NCI-H2081 treated with DMSO at 0.1 percent for 48 hours (cell line): ENCODE measurements at regions not wholly inside any gene's neighbourhood (a gene's known extent, or its start where the extent isn't known, plus 50 kb on each side); places are given as distances from the start of the nearest gene placed in this dataset.
"Not testable (repeated sequence)": the region's sequence is repeated elsewhere in the genome, so short reads cannot be mapped to it uniquely, and the experiment has no call there.

ENCODE experiments used
- DNase-seq: peaks from one replicate; lab custom pipeline; 2025; lab: John Stamatoyannopoulos, UW

DNA sequence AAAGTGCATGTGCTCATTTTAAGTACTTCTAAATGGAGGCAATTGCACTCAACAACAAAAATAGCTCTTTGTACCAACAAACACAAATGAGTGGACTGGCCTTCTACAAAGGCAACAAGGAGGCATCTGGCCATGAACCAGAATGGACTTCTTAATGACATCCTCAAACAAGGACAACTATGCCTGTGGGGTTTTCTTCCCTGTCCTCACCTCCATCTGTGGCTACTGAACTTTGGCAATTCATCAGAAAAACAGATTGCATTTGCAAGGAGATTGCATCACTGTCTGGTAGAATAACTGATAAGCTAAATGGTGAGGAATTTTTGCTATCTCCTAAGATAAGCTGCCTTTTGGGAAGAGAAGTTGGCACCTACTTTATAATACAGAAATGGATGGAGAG, 447.3 kb upstream of the CCNG1 start:
- no peak for DNase-seq

- DNase-seq = no peak
Measured at GRCh38 chr5:162990856-162991497, 446.4 kb upstream of the CCNG1 start.

- no peak for DNase-seq
Measured at GRCh38 chr5:162995568-162995967, 441.8 kb upstream of the CCNG1 start.

DNA sequence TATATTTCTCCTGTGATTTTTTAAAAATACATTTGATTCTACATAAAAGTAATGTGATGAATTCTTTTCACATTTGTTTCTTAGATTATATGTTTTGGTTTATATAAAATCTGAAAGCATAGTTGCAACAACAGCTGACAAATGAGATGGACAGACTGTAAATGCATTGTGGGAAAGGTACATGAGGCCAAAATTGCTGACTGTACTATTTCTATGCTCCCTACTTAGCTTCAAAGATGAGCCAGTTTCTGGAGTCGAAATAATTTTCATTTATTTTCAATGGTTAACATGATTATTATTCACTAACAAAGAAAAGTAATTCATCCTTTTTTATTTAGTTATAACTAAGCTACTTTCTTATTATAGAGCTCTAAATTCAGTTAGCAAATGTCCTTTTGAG, 441.3 kb upstream of the CCNG1 start:
- DNase-seq = no peak

DNA sequence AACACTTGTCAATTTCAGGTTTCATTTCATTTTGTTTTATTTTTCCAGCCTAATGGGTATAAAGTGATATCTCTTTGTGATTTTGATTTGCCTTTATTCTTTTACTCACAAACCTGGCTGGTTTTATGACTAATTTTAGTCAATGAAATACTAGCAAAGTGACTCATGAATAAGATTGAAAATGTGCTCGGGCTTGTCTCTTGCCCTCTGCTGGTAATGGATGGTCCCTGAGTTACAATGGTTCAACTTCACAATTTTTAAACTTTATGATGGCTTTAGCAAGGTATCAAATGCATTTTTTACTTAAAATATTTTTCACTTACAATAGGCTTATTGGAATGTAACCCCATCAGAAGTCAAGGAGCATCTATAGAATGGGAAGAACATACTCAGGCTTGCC, 431.4 kb upstream of the CCNG1 start:
- DNase-seq = no peak

- DNase-seq = no peak
Measured at GRCh38 chr5:163022582-163023128, 414.7 kb upstream of the CCNG1 start.

DNA sequence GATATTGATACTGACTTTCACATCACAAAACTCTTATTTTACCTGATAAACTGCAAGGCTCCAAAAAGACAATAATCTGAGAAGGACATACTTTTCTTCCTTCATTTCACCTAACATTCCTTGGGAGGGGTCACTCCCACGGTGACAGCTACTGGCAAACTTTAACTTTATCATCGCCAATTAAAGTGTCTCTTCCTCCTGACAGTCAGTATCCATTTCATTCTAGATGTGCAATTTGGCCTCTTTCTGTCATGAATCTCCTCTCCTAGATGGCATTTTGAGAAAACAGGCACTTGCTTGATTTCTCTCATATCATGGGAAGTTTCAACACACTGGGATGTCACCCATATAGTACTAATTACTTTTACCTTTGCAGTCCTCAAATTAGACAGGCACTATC, 413.5 kb upstream of the CCNG1 start:
- no peak for DNase-seq

DNA sequence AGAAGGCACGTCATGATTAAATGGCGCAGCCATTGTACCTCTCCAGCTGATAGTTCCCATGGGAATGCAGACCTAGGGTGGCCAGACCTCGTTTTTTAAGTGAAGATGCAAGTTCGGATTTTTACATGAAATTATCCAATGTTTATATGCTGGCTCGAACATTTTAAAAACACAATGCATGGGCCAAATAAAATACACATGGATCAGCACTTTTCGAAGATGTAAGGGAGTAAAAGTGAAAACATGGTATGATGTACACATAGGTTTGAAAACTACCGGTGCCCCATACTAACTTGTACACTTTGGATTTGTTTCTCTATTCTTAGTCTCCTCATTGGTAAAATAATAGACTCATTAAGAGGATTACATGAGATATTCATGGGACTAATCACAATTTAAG, 412.5 kb upstream of the CCNG1 start:
- no peak for DNase-seq

DNA sequence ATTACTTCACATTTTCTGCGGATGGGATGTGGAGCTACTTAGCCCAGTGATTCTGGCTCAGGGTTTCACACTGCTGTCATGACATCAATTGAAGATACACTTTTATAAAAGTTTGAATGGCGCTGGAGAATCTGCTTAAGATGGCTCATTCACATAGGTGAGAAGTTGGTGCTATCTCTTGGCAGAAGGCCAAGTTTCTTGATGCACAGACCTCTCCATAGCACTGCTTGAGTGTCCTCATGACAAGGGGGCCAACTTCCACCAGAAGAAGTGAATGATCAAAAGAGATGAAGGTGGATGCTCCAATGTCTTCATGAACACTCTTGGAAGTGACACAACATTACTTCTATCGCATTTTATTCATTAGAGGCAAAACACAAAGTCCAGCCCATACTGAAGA, 403.7 kb upstream of the CCNG1 start:
- no peak for DNase-seq

DNA sequence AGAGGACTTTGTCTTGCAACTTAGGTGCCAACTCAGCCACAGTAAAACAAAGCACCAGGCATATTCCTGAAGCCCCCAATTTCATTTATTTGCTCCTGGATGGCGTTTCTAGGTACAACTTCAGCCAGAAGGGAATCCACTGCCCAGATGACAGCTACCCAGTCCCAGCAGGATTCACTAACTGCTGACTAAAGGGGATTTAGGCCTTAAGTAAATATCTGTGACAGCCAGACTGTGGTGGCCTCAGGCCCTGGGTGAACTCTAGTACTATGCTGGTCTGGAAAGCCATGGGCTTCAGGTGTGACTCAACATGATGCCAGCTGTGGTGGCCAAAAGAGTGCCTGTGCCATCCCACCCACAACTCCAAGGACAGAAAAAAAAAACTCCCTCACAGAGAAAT, 396.1 kb upstream of the CCNG1 start:
- DNase-seq = no peak

GRCh38 chr5:163079618-163080017, 357.8 kb upstream of the CCNG1 start:
- DNase-seq = no peak

GRCh38 chr5:163089230-163089629, 348.2 kb upstream of the CCNG1 start:
- DNase-seq = no peak

DNA sequence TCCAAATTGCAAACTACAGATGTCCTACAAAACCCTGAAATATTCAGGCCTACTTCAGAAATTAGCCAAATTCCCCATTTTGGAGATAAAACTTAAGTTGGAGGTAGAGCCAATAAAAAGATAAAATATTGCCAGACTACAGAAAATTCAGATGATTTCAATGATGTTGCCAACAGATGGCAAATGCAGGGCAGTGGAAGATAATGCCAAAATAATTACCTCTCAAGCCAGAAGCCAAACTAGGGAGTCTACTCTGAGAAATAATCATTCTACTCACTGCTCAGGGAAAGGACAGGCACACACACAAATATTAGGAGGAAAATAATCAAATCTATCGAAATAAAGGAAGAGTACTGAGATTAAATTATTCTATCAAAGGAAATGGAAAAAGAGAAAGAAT, 347.5 kb upstream of the CCNG1 start:
- DNase-seq = no peak

DNA sequence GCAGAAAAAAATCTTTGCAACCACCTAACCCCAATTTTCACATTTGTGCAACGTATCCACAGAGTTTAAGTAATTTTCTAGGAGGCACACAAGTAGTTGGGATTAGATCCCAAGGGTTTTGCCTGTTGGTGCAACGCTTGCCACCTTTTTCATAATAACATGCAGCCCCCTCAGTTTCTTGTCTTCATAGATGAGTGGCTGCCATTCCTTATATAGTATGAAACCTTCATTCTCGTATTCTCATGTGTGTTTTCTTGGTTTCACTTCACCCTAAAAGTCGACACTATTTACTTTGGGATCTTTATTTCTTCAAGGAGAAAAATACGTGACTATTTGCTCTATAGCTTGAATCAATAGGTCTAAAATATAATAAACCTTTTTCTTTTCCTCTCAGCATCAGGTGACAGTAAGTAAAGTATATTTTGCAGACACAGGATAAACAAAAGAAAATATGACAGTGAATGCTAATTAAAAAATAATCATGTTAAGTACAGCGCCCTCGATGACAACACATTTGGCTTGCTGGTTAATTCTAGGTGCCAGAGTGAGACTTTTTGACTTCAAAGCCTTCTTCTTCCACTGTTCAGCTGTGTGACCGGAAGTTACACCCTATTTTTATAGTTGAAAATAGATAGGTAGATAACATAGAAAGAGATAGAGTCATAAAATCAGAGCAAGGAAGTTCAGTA, 342.8 kb upstream of the CCNG1 start:
- DNase-seq = no peak

DNA sequence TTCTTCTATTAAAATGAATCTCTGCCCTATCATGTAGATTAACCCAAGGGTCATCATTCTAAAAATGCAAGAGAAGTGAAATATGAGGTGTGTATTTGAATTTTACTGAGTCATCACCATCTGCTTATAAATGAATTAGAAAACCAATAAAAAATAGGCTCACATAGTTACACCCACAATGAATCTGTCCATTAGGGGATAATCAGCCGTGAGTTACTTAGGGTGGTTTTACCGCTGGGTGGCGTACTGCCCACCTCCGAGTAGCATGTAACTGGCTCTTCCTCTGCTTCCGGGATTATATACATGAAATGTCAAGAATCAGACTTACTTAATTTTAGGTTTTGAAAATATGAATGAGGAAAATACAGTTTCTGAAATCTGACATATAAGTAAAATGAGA, 332.9 kb upstream of the CCNG1 start:
- DNase-seq = no peak

GRCh38 chr5:163105456-163105855, 331.9 kb upstream of the CCNG1 start:
- DNase-seq = no peak

- DNase-seq = no peak
Measured at GRCh38 chr5:163106098-163106497, 331.3 kb upstream of the CCNG1 start.

- no peak for DNase-seq
Measured at GRCh38 chr5:163108351-163108750, 329.0 kb upstream of the CCNG1 start.

DNA sequence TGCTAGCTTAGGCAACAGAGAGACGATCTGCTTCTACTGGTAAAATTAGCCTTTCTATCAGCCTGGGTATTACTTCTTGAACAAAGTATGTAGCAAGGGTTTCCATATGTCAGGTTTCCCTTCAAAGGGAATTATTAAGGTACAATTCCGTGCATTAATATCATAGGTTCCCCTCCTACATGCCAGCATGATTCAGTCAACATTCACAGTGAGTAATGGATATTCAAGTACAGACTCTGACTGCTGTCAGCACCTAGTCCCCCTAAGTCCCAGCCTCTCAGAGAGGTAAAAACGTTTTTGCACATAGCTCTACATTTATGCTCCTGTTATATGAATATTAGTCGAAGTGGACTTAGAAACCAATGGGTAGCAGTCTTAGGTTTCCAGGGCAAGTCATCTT, 322.4 kb upstream of the CCNG1 start:
- no peak for DNase-seq

- not testable (repeated sequence) for DNase-seq
Measured at GRCh38 chr5:163116618-163117017, 320.8 kb upstream of the CCNG1 start.

DNA sequence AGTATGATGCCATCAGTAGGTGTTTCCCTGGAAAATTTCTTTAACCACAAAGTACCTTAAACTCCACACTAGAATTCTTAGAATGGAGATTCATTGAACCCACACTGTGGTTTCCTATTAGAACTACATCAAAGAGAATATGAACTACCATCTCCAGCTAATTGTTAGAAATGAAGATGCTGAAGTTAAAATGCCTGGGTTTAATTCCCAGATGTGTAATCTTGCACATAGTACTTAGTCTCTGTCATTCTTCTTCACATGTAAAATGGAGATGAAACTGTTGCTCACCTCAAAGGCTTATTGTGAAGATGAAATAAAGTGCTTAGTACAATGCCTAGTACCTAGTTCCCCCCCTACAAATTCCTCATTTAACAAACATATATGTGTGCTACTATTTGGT, 303.3 kb upstream of the CCNG1 start:
- DNase-seq = no peak

GRCh38 chr5:163135849-163136248, 301.5 kb upstream of the CCNG1 start:
- no peak for DNase-seq

GRCh38 chr5:163161512-163161911, 275.9 kb upstream of the CCNG1 start:
- no peak for DNase-seq

- DNase-seq = no peak
Measured at GRCh38 chr5:163162645-163163044, 274.8 kb upstream of the CCNG1 start.
